ENCODE measurements at regions not wholly inside any gene's neighbourhood (a gene's known extent, or its start where the extent isn't known, plus 50 kb on each side); places are given as distances from the start of the nearest gene placed in this dataset.

GRCh38 chr3:683770-684169, 409.1 kb upstream of the CNTN6 start:
- TF ChIP-seq CTCF (IDR thresholded peaks at IDR 0.05), result no peak
- TF ChIP-seq REST (IDR thresholded peaks at IDR 0.05; ENCODE audit: insufficient read depth in 1 of 2, low read depth in 2 of 2, low read length in 1 of 2), result no peak
- TF ChIP-seq TCF7L2 (IDR thresholded peaks at IDR 0.05; ENCODE audit: low read depth, low read length), result no peak
